Spinal cord (tissue), 9 donors: ENCODE measurements at regions not wholly inside any gene's neighbourhood (a gene's known extent, or its start where the extent isn't known, plus 50 kb on each side); places are given as distances from the start of the nearest gene placed in this dataset.

Experiments used
- DNase-seq, 6 donors: peaks; one replicate each; pipeline versions ENCODE4 v3.0.0 to v3.0.0-alpha.2; 2013 to 2015; ENCODE audit warnings: low spot score in 6 of 6, low read depth in 4 of 6
- H3K27ac ChIP-seq: one replicate; pipeline ENCODE4 v1.5.1; 2013; ENCODE audit warnings: low read depth, low read length, control low read depth
- H3K27me3 ChIP-seq: one replicate; pipeline ENCODE4 v1.6.1; 2013; ENCODE audit warnings: low read length; ENCODE audit not compliant: control insufficient read depth, insufficient read depth
- H3K36me3 ChIP-seq: one replicate; pipeline ENCODE4 v1.6.1; 2013; ENCODE audit warnings: low read length; ENCODE audit not compliant: control insufficient read depth, insufficient read depth
- H3K4me1 ChIP-seq: one replicate; pipeline ENCODE4 v1.6.1; 2013; ENCODE audit warnings: low read length; ENCODE audit not compliant: control insufficient read depth, insufficient read depth
- H3K4me3 ChIP-seq: one replicate; pipeline ENCODE4 v1.5.1; 2013; ENCODE audit warnings: low read depth, low read length, control low read depth
- H3K9me3 ChIP-seq: one replicate; pipeline ENCODE4 v1.6.1; 2013; ENCODE audit warnings: low read length; ENCODE audit not compliant: control insufficient read depth, insufficient read depth
- WGBS: methylation state at CpG from one replicate; pipeline ENCODE4 v1.1.5; 2013; ENCODE audit warnings: missing lambda C conversion rate; ENCODE audit not compliant: insufficient coverage; 5-methylcytosine and 5-hydroxymethylcytosine counted together
- donor health status: healthy.

DNA sequence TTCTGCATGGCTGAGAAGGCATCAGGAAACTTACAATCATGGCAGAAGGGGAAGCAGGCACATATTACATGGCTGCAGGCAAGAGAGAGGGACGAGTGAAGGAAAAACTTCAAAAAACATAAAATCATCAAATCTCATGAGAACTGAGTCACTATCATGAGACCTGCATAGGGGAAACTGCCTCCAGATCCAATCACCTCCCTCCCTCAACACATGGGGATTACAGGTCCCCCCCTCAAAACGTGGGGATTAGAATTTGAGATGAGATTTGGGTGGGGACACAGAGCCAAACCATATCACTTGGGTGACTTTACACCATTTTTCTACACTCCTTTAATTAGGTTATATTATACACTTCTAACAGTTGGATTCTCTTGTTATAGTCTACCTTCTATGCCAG, 490.7 kb upstream of the KCND2 start:
- Histone ChIP-seq H3K27me3 (no peaks in the 10 kb centered on the region), H3K36me3 (no peaks in the 10 kb centered on the region), H3K9me3 (no peaks in the 10 kb centered on the region), H3K4me1 (no peaks in the 10 kb centered on the region), H3K4me3 (no peak overlapping the region), H3K27ac (no peak overlapping the region)
- DNase-seq = no peak
- WGBS = 83% methylated on average over 1 of the region's 2 CpGs

DNA sequence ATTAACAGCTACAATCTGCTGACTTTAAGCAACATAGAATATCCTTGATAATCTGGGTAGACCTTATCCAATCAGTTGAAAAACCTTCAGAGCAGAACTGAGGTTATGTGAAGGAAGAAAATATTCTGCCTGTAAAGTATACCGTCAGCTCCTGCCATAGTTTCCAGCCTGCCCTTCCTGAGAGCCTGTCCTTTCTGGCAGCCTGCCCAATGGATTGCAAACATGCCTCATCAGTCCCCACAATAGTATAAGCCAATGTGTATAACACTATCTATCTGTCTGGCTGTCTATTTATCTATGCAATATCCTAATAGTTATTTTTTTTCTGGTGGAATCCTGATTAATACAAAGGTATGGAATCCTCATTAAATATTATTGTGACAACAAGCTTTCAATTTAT, 489.2 kb upstream of the KCND2 start:
- 33% methylated on average over 1 of the region's 1 CpG for WGBS
- H3K4me3 ChIP-seq = no peak overlapping the region
- no peaks in the 10 kb centered on the region for H3K36me3 ChIP-seq
- H3K27me3 ChIP-seq = no peaks in the 10 kb centered on the region
- H3K27ac ChIP-seq = no peak overlapping the region
- H3K4me1 ChIP-seq = no peaks in the 10 kb centered on the region
- peak in 3 of 6 donors; percentile 6 to 36 (median 13) for DNase-seq
- no peaks in the 10 kb centered on the region for H3K9me3 ChIP-seq

DNA sequence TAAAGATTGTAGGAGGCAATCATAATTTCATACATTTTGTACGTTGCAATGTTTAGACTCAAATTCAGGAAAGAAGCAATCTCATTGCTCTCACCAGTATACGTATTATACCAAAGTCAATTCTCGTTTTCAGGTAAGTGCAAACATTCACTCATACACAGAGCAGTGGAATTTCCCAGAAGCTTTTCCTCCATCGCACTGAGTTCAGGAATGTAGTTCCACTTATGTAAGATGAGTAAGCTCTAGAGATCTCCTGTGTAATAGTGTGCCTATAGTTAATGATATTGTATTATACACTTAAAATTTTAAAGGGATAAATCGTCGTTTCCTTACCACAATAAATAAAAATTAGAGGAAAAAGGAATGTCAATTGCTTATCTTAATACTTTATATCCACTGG, 470.8 kb upstream of the KCND2 start:
- no peak for DNase-seq
- Histone ChIP-seq H3K27me3 (no peaks in the 10 kb centered on the region), H3K36me3 (no peaks in the 10 kb centered on the region), H3K4me1 (no peaks in the 10 kb centered on the region), H3K27ac (no peak overlapping the region), H3K9me3 (no peaks in the 10 kb centered on the region), H3K4me3 (no peak overlapping the region)
- no CpG with 5 or more reads among the region's 6 CpGs for WGBS

DNA sequence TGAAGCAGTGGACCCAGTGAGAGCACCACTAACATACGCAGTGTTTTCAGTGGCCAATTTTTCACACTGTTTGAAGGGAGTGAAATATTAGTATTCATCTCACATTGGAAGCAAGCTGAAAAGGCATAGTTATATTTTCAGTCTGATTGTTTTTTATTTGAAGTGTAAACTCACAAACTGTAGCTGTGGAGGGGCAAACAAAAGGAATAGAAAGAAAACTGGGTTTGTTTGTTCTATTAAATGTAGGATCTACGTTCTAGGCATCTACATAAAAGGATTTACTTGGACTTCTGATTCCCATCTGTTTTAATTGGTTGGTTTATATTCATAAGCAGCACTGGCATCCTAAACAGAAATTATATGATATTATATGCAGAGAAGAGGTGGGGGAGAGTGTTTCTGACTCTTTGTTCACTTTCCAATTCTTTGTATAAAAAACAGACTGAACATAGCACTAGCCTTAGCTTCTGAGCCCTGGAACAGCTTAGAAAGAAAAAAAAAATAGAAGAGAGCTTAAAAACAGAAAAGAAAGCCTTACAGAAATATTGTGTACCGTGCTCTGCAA, 447.8 kb upstream of the KCND2 start:
- Histone ChIP-seq H3K4me3 (no peak overlapping the region), H3K4me1 (no peaks in the 10 kb centered on the region), H3K27ac (no peak overlapping the region), H3K27me3 (no peaks in the 10 kb centered on the region), H3K36me3 (no peaks in the 10 kb centered on the region), H3K9me3 (peaks cover 4% of the 10 kb centered on the region)
- no CpG with 5 or more reads among the region's 3 CpGs for WGBS
- DNase-seq = peak in 3 of 6 donors; percentile 7 to 57 (median 48)

DNA sequence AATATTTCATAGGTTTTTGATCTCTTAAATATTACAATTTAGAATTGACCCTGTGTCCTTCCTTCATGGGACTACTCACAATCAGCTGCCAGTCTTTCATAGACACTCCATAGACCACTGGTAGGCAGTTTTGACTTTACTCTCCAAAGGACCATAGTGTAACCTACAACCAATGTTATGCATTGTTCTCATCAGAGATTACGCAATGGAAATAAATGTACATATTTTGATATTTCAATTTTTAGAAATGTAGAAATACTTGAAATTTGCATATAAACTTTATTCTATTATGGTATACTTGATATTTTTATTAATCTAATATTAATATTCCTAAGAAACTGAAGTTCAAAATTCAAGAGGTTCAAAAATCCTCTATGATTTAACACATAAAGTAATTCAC, 446.4 kb upstream of the KCND2 start:
- Histone ChIP-seq H3K4me3 (no peak overlapping the region), H3K36me3 (no peaks in the 10 kb centered on the region), H3K9me3 (peaks cover 2% of the 10 kb centered on the region), H3K27ac (no peak overlapping the region), H3K4me1 (no peaks in the 10 kb centered on the region), H3K27me3 (no peaks in the 10 kb centered on the region)
- WGBS = no CpG with 5 or more reads among the region's 1 CpG
- no peak for DNase-seq

DNA sequence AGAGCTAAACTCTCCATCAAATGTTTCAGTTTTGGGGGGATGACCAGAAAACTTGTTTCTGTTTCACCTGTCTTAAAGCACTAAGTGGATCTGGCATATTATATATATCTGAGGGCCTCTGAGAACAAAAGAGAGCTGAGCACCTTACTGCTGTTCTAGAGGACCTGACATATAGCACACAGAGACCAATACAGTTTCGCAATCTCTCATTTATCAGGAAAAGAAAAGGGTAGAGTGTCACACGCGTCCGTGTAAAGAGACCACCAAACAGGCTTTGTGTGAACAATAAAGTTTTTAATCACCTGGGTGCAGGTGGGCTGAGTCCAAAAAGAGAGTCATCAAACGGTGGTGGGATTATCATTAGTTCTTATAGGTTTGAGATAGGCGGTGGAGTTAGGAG, 434.5 kb upstream of the KCND2 start:
- Histone ChIP-seq H3K27ac (no peak overlapping the region), H3K9me3 (no peaks in the 10 kb centered on the region), H3K4me3 (no peak overlapping the region), H3K27me3 (no peaks in the 10 kb centered on the region), H3K4me1 (no peaks in the 10 kb centered on the region), H3K36me3 (no peaks in the 10 kb centered on the region)
- DNase-seq = no peak
- WGBS = 92% methylated on average over 5 of the region's 6 CpGs

DNA sequence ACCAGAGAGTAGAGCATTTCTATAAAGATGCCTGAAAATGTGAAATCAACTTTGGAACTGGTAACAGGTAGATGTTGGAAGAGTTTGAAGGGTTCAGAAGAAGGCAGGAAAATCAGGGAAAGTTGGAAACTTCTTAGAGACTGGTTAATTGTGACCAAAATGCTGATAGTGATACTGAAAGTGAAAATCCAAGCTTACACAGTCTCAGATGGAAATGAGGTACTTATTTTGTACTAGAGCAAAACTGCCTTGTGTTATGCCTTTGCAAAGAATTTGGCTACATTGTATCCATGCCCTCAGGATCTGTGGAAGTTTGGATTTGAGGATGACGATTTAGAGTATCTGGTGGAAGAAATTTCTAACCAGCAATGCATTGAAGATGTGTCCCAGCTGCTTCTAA, 430.6 kb upstream of the KCND2 start:
- no peak for DNase-seq
- H3K9me3 ChIP-seq = no peaks in the 10 kb centered on the region
- H3K4me3 ChIP-seq = no peak overlapping the region
- WGBS = no CpG with 5 or more reads among the region's 1 CpG
- H3K27me3 ChIP-seq = no peaks in the 10 kb centered on the region
- H3K27ac ChIP-seq = no peak overlapping the region
- H3K4me1 ChIP-seq = no peaks in the 10 kb centered on the region
- H3K36me3 ChIP-seq = no peaks in the 10 kb centered on the region

DNA sequence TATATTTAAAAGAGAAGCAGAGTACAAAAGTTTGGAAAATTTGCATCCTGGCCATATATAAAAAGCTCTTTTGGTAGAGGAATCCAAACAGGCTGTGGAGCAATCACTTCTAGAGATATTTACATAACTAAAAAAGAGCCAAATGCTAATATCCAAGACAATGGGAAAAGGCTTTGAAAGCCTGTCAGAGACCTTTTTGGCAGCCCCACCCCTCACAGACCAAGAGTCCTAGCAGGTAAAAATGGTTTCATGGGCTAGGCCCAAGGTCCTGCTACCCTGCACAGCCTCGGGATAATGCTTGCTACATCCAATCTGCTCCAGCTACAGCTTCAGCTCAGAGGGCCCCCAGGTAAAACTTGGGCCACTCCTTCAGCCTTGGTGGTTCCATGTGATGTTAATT, 430.2 kb upstream of the KCND2 start:
- Histone ChIP-seq H3K4me3 (no peak overlapping the region), H3K4me1 (no peaks in the 10 kb centered on the region), H3K27ac (no peak overlapping the region), H3K27me3 (no peaks in the 10 kb centered on the region), H3K36me3 (no peaks in the 10 kb centered on the region), H3K9me3 (no peaks in the 10 kb centered on the region)
- WGBS = no CpG with 5 or more reads among the region's 1 CpG
- no peak for DNase-seq

DNA sequence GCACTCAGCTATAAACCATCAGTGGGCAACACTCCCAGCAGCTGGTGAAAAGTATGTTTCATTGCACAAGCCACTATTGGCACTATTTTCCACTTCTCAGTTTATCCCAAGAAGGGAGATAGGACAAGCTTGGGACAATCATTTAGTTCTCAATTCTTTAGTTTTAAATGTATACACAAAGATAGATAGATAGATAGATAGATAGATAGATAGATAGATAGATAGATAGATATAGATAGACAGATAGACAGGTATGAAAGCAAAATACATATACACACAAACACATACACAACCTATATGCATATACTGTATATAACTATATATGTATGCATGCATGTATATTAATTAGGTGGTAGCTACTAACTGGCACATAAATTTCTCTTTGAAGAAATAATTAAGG, 411.6 kb upstream of the KCND2 start:
- no peak overlapping the region for H3K27ac ChIP-seq
- no peaks in the 10 kb centered on the region for H3K36me3 ChIP-seq
- no peaks in the 10 kb centered on the region for H3K27me3 ChIP-seq
- no peak for DNase-seq
- H3K4me1 ChIP-seq = no peaks in the 10 kb centered on the region
- no peaks in the 10 kb centered on the region for H3K9me3 ChIP-seq
- no peak overlapping the region for H3K4me3 ChIP-seq

DNA sequence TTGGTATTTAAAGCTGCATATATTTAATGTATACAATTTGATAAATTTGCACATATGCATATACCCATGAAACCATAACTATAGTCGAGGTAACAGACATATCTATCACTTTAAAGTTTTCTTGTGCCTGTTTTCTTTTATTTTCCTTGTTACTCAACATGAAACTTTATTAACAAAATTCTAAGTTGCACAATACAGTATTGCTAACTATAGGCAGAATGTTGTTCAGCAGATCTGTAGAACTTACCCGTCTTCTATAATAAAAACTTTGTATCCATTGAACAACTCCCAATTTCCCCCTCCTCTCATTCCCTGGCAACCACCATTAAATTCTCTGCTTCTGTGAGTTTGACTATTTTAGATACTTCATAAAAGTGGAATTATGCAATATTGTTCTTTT, 404.6 kb upstream of the KCND2 start:
- WGBS = no CpG with 5 or more reads among the region's 2 CpGs
- Histone ChIP-seq H3K4me1 (no peaks in the 10 kb centered on the region), H3K27me3 (no peaks in the 10 kb centered on the region), H3K4me3 (no peak overlapping the region), H3K9me3 (no peaks in the 10 kb centered on the region), H3K36me3 (no peaks in the 10 kb centered on the region), H3K27ac (no peak overlapping the region)
- DNase-seq = no peak
